Kidney (tissue), 13 donors: ENCODE measurements at regions not wholly inside any gene's neighbourhood (a gene's known extent, or its start where the extent isn't known, plus 50 kb on each side); places are given as distances from the start of the nearest gene placed in this dataset.

Experiments used
- DNase-seq, 5 donors: peaks; one replicate each; pipeline ENCODE4 v3.0.0-alpha.2; 2013 to 2020
- FAIRE-seq: peaks from 2 replicates; lab custom pipeline; 2012; peaks lifted over from hg19 to GRCh38; lab: Jason Lieb, UNC
- H3K27ac ChIP-seq, 2 donors: one replicate each; pipeline ENCODE4 v1.7.0; 2013; ENCODE audit warnings: low read depth in 2 of 2, low read length in 2 of 2, inconsistent platforms in 1 of 2
- H3K27me3 ChIP-seq: one replicate; pipeline ENCODE4 v1.7.1; 2013; ENCODE audit warnings: low read length, inconsistent platforms; ENCODE audit not compliant: control insufficient read depth, insufficient read depth
- H3K36me3 ChIP-seq, 3 donors: one replicate each; pipeline versions ENCODE4 v1.7.0 to v1.7.1; 2013; ENCODE audit warnings: low read length in 3 of 3, control low read depth in 1 of 3, inconsistent platforms in 1 of 3; ENCODE audit not compliant: insufficient read depth in 3 of 3, control insufficient read depth in 2 of 3
- H3K4me1 ChIP-seq, 3 donors: one replicate each; pipeline versions ENCODE4 v1.7.0 to v1.7.1; 2013; ENCODE audit warnings: low read length in 3 of 3, inconsistent platforms in 1 of 3, low read depth in 1 of 3; ENCODE audit not compliant: control insufficient read depth in 2 of 3, insufficient read depth in 2 of 3
- H3K4me3 ChIP-seq, 3 donors: one replicate each; pipeline versions ENCODE4 v1.7.0 to v1.8.1; 2013; ENCODE audit warnings: low read length in 3 of 3, control low read depth in 1 of 3, inconsistent platforms in 1 of 3
- H3K9ac ChIP-seq, 3 donors: one replicate each; pipeline versions ENCODE4 v1.7.0 to v1.7.1; 2013; ENCODE audit warnings: low read length in 3 of 3, control low read depth in 1 of 3, inconsistent platforms in 1 of 3
- H3K9me3 ChIP-seq, 3 donors: one replicate each; pipeline versions ENCODE4 v1.7.0 to v1.7.1; 2013; ENCODE audit warnings: low read length in 3 of 3, control low read depth in 1 of 3, inconsistent platforms in 1 of 3; ENCODE audit not compliant: control insufficient read depth in 2 of 3, insufficient read depth in 1 of 3
- intact Hi-C: fragments of 100-400 bp; cut with DNase I; formaldehyde crosslinking; loops from one replicate; pipeline ENCODE4 v1.11.1; 2022
- TF ChIP-seq, protein P1 (sequence below): IDR thresholded peaks from 3 replicates; pipeline ENCODE4 v1.5.1; 2012; ENCODE audit warnings: mild to moderate bottlenecking, moderate library complexity, borderline replicate concordance; ENCODE audit not compliant: insufficient read depth; ENCODE audit errors: extremely low read depth
- donor health status: control.
- donor health status: control.
- donor health status: control.
- donor health status: control.
- donor health status: control.
- donor health status: DM: yes; HTN: yes; CAD: no.
- donor health status: Normal renal cell carcinoma (clear cell type).

DNA sequence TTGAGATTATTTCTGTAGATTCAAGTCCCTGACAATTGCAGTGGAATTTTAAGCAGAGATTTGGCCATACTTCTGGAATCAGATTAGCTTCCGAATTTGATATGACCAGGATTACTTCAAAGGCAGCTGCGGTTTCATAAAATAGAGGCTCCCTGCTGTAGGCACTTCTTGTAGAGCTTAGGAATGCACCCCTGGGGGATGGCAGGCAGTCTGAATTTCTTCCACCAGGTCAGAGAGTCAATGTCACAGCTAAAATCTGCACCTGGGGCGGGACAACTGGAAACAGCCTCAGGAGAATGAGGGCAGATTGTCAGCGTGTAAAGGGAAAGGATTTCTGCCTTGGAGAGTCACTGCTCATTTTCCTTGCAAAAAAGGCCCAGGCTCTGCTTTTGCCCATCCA lies 182.6 kb downstream of the ARRDC4 start:
- DNase-seq (no peak), FAIRE-seq (no peak)
- intact Hi-C loops: no loop called here
- Histone ChIP-seq H3K27me3 (no peaks in the 10 kb centered on the region), H3K27ac (no peak overlapping the region), H3K36me3 (no peaks in the 10 kb centered on the region), H3K9me3 (no peaks in the 10 kb centered on the region), H3K4me3 (no peak overlapping the region), H3K9ac (no peak overlapping the region), H3K4me1 (no peaks in the 10 kb centered on the region)
- TF ChIP-seq, protein P1, sequence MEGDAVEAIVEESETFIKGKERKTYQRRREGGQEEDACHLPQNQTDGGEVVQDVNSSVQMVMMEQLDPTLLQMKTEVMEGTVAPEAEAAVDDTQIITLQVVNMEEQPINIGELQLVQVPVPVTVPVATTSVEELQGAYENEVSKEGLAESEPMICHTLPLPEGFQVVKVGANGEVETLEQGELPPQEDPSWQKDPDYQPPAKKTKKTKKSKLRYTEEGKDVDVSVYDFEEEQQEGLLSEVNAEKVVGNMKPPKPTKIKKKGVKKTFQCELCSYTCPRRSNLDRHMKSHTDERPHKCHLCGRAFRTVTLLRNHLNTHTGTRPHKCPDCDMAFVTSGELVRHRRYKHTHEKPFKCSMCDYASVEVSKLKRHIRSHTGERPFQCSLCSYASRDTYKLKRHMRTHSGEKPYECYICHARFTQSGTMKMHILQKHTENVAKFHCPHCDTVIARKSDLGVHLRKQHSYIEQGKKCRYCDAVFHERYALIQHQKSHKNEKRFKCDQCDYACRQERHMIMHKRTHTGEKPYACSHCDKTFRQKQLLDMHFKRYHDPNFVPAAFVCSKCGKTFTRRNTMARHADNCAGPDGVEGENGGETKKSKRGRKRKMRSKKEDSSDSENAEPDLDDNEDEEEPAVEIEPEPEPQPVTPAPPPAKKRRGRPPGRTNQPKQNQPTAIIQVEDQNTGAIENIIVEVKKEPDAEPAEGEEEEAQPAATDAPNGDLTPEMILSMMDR: no peak

DNA sequence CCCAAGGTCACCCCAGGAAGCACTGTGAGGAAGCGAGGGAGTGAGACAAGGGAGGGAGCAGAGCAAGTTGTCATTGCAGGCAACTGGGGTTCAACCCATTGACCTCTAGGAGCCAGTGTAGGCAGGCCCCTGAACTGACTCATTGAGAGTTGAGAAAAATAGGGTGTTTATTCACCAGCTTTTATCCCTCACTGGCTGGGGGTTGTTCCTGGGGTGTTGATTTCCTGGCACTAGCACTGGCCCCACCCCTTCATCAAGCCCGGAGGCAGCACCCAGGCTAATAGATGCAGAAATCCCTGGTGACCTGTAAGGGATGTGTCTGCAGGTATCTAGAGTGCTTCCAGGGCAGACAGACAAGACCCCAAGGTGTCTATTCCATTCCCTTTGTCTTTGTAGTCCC lies 183.9 kb downstream of the ARRDC4 start:
- no peak overlapping the region for H3K27ac ChIP-seq
- no peak for FAIRE-seq
- H3K27me3 ChIP-seq: no peaks in the 10 kb centered on the region
- intact Hi-C loops: no loop called here
- H3K9ac ChIP-seq: no peak overlapping the region
- TF ChIP-seq, protein P1: no peak
- H3K36me3 ChIP-seq: no peaks in the 10 kb centered on the region
- no peaks in the 10 kb centered on the region for H3K9me3 ChIP-seq
- H3K4me1 ChIP-seq: no peaks in the 10 kb centered on the region
- no peak for DNase-seq
- no peak overlapping the region for H3K4me3 ChIP-seq

DNA sequence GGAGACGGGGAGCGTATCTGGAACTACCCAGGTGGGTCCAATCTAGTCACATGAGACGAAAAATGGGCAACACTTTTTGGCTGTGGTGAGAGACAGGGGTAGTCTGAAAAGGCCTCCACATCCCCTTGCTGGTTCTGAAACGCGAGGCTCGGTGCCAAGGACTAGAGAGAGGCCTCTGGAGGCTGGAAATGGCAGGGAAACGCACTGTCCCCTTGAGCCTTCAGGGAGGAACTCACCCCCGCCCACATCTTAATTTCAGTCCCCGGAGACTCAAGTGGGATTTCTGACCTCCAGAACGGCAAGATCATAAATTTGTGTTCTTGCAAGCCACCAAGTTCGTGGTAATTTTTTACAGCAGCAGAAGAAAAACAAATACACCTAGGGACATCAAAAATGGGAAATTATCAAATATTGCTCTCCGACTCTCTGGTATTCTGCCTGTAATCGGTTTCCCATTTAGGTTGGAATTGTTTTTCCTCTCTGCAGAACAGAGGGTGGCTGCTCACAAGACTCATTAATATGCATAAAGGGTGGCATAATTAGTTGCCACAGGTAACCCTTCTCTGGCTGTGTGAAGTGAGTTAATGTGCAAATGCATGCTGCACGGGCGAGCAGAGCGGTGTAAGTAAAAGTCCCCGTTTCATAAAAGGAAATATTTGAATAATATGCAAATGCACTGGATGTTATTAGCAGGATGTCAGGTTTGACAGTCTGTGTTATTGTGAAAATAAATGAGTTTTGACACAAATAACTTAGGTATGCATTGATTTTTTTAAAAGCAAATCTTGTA lies 185.7 kb downstream of the ARRDC4 start:
- H3K36me3 ChIP-seq: no peaks in the 10 kb centered on the region
- H3K27ac ChIP-seq: no peak overlapping the region
- H3K4me1 ChIP-seq: no peaks in the 10 kb centered on the region
- no peaks in the 10 kb centered on the region for H3K27me3 ChIP-seq
- no peak overlapping the region for H3K9ac ChIP-seq
- no peak overlapping the region for H3K4me3 ChIP-seq
- TF ChIP-seq, protein P1: no peak
- H3K9me3 ChIP-seq: no peaks in the 10 kb centered on the region
- DNase-seq: peak in 1 of 5 donors; percentile 77
- no peak for FAIRE-seq
- intact Hi-C loops: no loop called here
